LNCAP (cell line): ENCODE measurements at regions not wholly inside any gene's neighbourhood (a gene's known extent, or its start where the extent isn't known, plus 50 kb on each side); places are given as distances from the start of the nearest gene placed in this dataset.

Experiments used
- TF ChIP-seq, protein P1 (sequence below): fragments of 450-650 bp; IDR thresholded peaks from 2 replicates; pipeline ENCODE4 v1.5.1; 2017; ENCODE audit warnings: mild to moderate bottlenecking

DNA sequence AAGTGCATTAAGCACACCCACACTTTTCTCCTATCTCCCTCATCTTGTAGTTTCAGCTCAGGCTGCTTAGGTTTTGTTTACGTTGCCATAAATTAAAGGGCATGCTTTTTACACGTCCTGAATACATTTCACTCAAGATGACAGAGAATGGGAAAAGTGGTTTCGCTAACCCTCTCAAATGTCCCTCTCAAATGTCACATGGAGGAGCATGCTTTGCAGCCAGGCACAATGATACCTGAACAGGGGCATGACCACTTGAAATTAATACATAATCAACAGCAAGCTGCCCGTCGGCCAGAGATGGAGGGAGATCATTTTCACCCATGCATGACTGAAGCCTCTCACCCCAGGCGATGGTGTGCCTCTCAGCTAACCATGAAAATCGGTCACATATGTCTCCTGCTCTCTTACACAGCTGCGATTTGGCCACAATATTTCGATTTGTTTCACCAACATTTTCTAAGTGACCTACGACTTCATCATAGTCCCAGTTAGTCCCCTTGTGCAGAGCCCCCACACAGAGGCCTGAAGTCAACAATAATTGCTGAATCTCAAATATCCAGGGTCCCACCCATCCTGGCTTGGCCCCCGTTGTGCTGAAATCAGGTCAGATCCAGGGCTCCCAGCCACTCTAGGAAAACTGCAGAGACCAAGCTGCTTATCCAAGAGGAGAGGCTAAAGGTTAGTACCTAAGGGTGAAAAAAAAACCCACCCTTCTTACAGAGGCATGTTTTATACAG, 373.9 kb upstream of the NFE2L3 start:
- TF ChIP-seq, protein P1, sequence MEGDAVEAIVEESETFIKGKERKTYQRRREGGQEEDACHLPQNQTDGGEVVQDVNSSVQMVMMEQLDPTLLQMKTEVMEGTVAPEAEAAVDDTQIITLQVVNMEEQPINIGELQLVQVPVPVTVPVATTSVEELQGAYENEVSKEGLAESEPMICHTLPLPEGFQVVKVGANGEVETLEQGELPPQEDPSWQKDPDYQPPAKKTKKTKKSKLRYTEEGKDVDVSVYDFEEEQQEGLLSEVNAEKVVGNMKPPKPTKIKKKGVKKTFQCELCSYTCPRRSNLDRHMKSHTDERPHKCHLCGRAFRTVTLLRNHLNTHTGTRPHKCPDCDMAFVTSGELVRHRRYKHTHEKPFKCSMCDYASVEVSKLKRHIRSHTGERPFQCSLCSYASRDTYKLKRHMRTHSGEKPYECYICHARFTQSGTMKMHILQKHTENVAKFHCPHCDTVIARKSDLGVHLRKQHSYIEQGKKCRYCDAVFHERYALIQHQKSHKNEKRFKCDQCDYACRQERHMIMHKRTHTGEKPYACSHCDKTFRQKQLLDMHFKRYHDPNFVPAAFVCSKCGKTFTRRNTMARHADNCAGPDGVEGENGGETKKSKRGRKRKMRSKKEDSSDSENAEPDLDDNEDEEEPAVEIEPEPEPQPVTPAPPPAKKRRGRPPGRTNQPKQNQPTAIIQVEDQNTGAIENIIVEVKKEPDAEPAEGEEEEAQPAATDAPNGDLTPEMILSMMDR: no peak

DNA sequence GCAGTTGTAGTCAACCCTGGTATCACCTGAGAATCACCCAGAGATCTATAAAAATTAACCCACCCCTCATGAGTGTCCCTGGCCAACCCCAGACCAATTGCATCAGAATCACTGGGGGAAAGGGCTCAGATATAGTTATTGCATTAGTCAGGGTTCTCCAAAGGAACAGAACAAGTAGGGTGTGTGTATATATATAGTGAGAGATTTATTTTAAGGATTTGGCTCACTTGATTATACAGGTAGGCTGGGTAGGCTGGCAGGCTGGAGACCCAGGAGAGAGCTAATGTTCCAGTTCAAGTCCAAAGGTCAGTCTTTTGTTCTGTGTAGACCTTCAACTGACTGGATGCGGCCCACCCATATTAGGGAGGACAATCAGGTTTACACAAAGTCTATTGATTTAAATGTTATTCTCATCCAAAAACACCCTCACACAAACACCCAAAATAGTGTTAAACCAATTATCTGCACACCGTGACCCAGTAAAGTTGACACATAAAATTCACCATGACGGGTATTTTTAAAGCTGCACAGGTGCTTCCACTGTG, 372.9 kb upstream of the NFE2L3 start:
- TF ChIP-seq, protein P1: no peak

DNA sequence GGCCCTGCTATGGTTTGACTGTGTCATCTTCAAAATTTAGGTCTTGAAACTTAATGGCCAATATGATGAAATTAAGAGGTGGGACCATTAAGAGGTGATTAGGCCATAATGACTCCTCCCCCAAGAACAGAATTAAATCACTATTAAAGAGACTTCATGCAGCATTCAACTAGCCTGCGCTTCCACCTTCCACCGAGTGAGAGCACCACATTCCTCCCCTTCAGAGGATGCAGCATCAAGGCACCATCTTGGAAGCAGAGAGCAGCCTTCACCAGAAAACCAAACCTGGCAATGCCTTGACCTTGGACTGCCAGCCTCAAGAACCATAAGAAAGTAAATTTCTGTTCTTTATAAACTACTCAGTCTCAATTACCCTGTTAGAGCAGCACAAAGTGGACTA, 371.1 kb upstream of the NFE2L3 start:
- TF ChIP-seq, protein P1: no peak

DNA sequence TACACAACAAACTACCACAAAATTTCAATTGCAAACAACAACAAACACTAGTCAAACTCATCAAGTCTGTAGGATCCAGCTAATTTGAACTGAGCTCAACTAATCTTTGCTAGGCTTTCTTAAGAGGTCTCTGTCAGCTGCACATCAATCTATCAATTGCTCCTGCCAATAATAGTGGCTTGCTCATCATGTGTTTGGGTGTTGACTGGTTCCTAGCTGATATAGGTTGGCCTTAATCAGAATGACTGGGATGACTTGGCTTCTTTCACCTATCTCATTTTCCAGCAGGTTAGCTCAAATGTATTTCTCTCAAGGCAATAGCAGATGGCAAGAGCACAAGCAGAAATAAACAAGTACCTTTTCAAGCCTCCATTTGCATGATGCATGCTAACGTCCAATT, 370.3 kb upstream of the NFE2L3 start:
- TF ChIP-seq, protein P1: no peak

DNA sequence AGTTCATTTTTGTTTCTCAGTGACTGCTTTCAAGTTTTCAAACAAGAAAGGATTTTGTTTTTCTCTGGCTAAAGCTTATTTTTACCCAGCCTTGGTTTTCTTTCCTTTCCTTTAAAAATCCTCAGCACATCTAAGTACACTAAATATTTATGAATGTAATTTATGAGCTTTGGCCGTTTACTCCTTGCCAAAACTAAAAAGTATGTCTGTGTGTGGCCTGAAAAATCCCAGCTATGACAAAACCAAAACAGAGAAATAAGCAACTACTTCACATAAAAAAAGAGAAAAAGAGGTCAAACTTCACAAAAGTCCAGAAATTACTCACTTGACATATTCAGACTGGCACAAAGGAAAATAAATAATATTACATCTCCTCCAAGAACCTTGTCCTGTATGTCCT, 365.1 kb upstream of the NFE2L3 start:
- TF ChIP-seq, protein P1: no peak

DNA sequence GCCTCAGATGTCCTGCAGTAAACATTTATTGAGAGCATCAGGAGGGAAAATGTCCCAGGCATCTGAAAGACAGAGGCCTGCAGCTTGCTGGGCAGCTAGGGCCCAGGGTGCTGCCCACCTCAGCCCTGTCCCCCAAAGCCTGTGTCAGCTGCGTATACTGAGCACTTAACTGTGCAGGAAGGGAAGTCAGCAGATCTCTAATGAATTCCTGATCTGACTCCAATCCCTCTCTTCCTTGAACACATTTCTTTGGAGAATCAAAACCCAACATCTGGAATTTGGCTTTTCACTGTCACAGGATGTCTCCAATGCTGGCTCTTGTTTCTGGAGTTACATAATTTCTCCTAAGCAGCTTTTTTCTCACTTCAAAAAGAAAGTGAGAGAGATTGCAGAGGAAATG, 364.7 kb upstream of the NFE2L3 start:
- TF ChIP-seq, protein P1: no peak

DNA sequence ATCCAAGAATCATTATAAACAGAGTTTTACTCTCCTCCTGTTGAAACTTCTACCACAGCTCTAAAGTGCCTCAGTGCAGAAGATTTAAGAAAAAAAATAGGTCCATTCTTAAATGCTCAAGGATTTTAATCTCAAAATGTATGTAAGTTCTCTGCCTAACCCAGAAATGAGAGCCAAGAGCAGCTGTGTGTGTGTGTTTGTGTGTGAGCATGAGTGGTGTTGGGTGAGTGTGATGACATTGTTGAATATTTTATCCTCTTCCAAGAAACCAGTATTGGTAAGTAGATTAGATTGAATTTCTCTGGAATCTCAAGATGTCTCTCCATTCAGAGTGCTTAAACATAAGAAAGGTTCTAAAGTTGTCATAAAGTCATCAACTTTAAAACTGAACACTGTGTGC, 363.6 kb upstream of the NFE2L3 start:
- TF ChIP-seq, protein P1: no peak
